GM12873 (cell line): ENCODE measurements at regions not wholly inside any gene's neighbourhood (a gene's known extent, or its start where the extent isn't known, plus 50 kb on each side); places are given as distances from the start of the nearest gene placed in this dataset.

Experiments used
- CTCF ChIP-seq: IDR thresholded peaks from 2 replicates; pipeline ENCODE4 v1.5.1; 2012; ENCODE audit warnings: low read depth, mild to moderate bottlenecking, moderate library complexity, low read length, control low read depth; ENCODE audit not compliant: insufficient read depth; ENCODE audit errors: missing control alignments

GRCh38 chr2:67570611-67571010 lies 173.5 kb downstream of the ETAA1 start:
- TF ChIP-seq CTCF, result no peak

DNA sequence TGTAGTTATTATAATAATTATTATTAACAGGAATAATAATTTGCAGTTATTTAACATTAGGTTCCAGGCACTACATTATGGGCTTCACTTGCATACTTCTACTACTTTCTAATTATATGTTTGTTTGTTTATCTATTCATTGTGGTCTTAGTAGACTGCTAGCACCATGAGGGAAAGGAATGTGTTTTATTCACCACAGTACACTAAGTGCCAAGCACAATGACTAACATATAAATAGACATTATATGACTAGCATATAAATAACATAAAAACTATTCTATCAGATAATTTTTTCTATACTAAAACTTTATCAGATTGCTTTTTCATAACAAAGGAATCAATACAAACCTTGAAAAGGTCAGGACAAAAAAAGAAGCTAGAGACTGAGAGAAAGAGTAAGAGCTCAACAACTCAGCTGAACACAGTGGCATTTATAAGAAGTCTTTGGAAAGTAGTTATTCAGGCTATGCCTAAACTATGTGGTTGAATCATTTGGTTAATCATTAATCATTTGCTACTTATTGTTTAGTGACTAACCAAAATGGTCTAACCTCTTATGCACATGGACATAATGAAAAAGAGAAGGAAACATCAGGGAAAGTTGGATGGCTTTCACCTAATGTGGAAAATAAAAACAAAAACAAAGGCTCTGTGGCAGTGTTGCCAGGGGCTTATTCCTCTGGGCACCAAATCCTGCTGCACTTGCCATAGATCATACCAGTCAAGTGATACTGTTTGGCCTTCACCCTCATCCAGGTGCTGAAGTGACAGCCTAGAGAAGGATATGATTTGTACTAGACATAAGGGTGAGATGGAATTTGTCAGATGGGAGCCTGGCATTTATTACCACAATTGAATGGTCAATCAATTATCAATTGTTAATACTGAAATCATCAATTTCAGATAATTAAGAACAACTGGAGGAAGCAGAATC lies 174.9 kb downstream of the ETAA1 start:
- TF ChIP-seq CTCF, result no peak

DNA sequence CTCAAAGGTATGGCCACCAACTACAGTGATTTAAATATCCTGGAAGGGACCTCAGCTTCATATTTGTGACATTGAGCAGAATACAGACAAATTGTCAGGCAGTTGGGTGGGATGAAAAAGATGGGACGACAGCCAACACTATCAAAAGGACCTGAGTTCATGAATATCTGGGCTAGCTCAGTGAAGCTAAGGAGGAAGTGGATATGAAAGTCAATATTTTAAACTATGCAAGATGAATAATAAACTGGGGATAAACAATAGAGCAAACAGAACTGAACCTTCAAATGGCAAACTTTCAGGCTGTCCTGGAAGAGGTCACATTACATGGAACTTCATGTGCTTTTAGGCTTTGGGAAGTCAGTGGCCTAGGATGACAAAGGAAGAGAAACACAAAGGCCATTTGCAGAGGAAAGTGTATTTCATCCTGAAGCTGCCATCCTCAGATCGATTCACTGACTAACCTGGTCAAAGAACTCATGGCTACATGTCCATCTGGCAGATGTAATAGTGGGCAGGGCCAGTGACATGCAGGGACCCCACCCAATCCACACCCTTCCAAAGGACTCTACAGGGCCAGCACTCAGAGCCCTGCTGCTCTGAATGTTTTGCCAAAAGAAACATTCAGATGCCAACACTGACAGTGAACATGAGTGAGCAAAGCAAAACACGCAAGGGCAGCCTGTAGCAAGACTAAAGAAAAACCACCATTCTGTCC lies 175.7 kb downstream of the ETAA1 start:
- no peak for TF ChIP-seq CTCF

GRCh38 chr2:67574230-67574629 lies 177.1 kb downstream of the ETAA1 start:
- TF ChIP-seq CTCF, result no peak

DNA sequence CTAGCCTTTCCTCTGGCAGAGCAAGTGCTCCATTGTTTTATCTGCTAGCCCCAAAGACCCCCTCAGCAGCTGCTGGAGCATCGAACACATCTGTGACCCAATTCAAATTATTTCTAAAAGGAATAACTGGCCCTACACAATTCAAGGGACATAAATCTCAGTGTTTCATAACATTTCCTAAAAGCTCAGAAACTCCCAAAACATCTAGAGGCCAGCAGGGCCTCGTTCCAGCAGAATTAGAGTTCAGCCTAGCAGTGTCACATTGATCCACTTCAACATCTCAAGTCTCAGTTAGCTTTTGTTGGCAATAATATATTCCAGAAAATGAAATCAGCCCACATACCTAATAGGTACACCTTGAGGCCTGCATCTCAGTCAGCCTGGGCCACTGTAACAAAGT lies 179.1 kb downstream of the ETAA1 start:
- TF ChIP-seq CTCF, result no peak

GRCh38 chr2:67576991-67577390 lies 179.9 kb downstream of the ETAA1 start:
- TF ChIP-seq CTCF, result no peak

DNA sequence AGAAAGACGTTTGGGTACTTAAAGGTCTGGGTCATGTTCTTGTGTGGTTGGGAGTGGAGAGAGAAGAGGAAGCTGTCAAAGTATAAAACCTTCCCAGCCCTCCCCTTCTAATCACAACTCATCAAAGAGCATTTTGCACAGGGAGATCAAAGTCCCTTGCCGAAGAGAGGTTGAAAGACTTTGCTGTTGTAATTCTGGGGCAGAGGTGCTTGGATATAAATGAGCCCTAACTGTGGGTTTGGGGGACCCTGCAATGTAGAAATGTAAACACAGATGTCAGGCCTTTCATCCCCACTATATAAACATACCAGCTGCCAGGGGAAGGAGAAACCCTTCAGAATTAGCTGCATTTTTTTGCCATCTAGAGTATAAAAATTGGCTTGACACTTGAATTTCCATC lies 182.1 kb downstream of the ETAA1 start:
- no peak for TF ChIP-seq CTCF
